DND-41 (cell line): ENCODE measurements at regions not wholly inside any gene's neighbourhood (a gene's known extent, or its start where the extent isn't known, plus 50 kb on each side); places are given as distances from the start of the nearest gene placed in this dataset.

Experiments
- ATAC-seq: fragments of 200-7000 bp; cut with Tn5 transposase; 3 replicates; pipeline ENCODE4 v1.9.1; 2021; ENCODE audit warnings: low read depth; ENCODE audit not compliant: insufficient read depth
- DNase-seq: peaks from one replicate; pipeline ENCODE4 v3.0.0-alpha.2; 2020
- H2AFZ ChIP-seq: 2 replicates; pipeline ENCODE4 v1.6.0; 2012; ENCODE audit warnings: low read depth, low read length
- H3K27ac ChIP-seq: 2 replicates; pipeline ENCODE4 v1.5.1; 2012; ENCODE audit warnings: low read length, inconsistent platforms
- H3K27me3 ChIP-seq: fragments of 200-600 bp; sonication (generic); 2 replicates; pipeline ENCODE4 v1.6.0; 2012; ENCODE audit warnings: low read length, mild to moderate bottlenecking, inconsistent platforms; ENCODE audit not compliant: insufficient read depth, poor library complexity
- H3K36me3 ChIP-seq: 2 replicates; pipeline ENCODE4 v1.5.1; 2012; ENCODE audit warnings: low read length, inconsistent platforms; ENCODE audit not compliant: insufficient read depth
- H3K4me1 ChIP-seq: 2 replicates; pipeline ENCODE4 v1.5.1; 2012; ENCODE audit warnings: mild to moderate bottlenecking, low read length; ENCODE audit not compliant: insufficient read depth
- H3K4me2 ChIP-seq: 2 replicates; pipeline ENCODE4 v1.6.0; 2012; ENCODE audit warnings: mild to moderate bottlenecking, moderate library complexity, low read length, inconsistent platforms; ENCODE audit not compliant: insufficient read depth
- H3K4me3 ChIP-seq, 2 experiments: fragments of 200-600 bp in 1 of 2; shearing (Covaris generic) in 1 of 2; 2 replicates each; pipeline ENCODE4 v1.5.1; 2012 to 2016; ENCODE audit warnings: inconsistent platforms in 2 of 2, low read length in 2 of 2, mild to moderate bottlenecking in 2 of 2, low read depth in 1 of 2, moderate library complexity in 1 of 2
- H3K79me2 ChIP-seq: 2 replicates; pipeline ENCODE4 v1.6.0; 2012; ENCODE audit warnings: low read length, inconsistent platforms; ENCODE audit not compliant: insufficient read depth
- H3K9ac ChIP-seq: 2 replicates; pipeline ENCODE4 v1.6.0; 2012; ENCODE audit warnings: low read depth, mild to moderate bottlenecking, inconsistent platforms, low read length, moderate library complexity
- H3K9me3 ChIP-seq: 2 replicates; pipeline ENCODE4 v1.5.1; 2012; ENCODE audit warnings: low read length, moderate library complexity, mild to moderate bottlenecking, inconsistent platforms; ENCODE audit not compliant: insufficient read depth, severe bottlenecking
- H4K20me1 ChIP-seq: 2 replicates; pipeline ENCODE4 v1.6.0; 2012; ENCODE audit warnings: low read length; ENCODE audit not compliant: insufficient read depth
- CTCF ChIP-seq: IDR thresholded peaks from 2 replicates; pipeline ENCODE4 v1.5.1; 2012; ENCODE audit warnings: borderline replicate concordance, low read length, moderate library complexity, mild to moderate bottlenecking; ENCODE audit not compliant: poor library complexity, severe bottlenecking; ENCODE audit errors: extremely low read depth
- EZH2 ChIP-seq: IDR thresholded peaks from 3 replicates; pipeline ENCODE4 v1.6.1; 2012; ENCODE audit warnings: borderline replicate concordance, low read depth, mild to moderate bottlenecking, moderate library complexity, low read length, inconsistent platforms; ENCODE audit not compliant: severe bottlenecking

GRCh38 chr5:171701100-171701541 lies 84.5 kb upstream of the SMIM23 start:
- no peaks in the 10 kb centered on the region for H3K79me2 ChIP-seq
- TF ChIP-seq CTCF (no peak), EZH2 (no peak)
- ATAC-seq (no peak), DNase-seq (no peak)
- H3K9me3 ChIP-seq: no peaks in the 10 kb centered on the region
- no peak overlapping the region for H3K4me3 ChIP-seq
- H4K20me1 ChIP-seq: no peaks in the 10 kb centered on the region
- H3K36me3 ChIP-seq: no peaks in the 10 kb centered on the region
- H2AFZ ChIP-seq: no peak overlapping the region
- no peaks in the 10 kb centered on the region for H3K4me1 ChIP-seq
- H3K27ac ChIP-seq: no peak overlapping the region
- H3K4me2 ChIP-seq: no peak overlapping the region
- H3K9ac ChIP-seq: no peak overlapping the region
- peaks cover 4% of the 10 kb centered on the region for H3K27me3 ChIP-seq

- H3K9me3 ChIP-seq: no peaks in the 10 kb centered on the region
- no peaks in the 10 kb centered on the region for H3K79me2 ChIP-seq
- H3K27ac ChIP-seq: no peak overlapping the region
- H3K27me3 ChIP-seq: peaks cover 4% of the 10 kb centered on the region
- no peak overlapping the region for H2AFZ ChIP-seq
- H3K36me3 ChIP-seq: no peaks in the 10 kb centered on the region
- no peaks in the 10 kb centered on the region for H4K20me1 ChIP-seq
- TF ChIP-seq CTCF (no peak), EZH2 (no peak)
- no peaks in the 10 kb centered on the region for H3K4me1 ChIP-seq
- no peak overlapping the region for H3K4me2 ChIP-seq
- no peak for ATAC-seq
- no peak overlapping the region for H3K4me3 ChIP-seq
- no peak overlapping the region for H3K9ac ChIP-seq
- DNase-seq: no peak
Measured at GRCh38 chr5:171702135-171702770, 83.4 kb upstream of the SMIM23 start.

GRCh38 chr5:171703146-171703545 lies 82.5 kb upstream of the SMIM23 start:
- no peaks in the 10 kb centered on the region for H3K9me3 ChIP-seq
- no peak overlapping the region for H3K9ac ChIP-seq
- ATAC-seq (no peak), DNase-seq (no peak)
- H3K27me3 ChIP-seq: peaks cover 4% of the 10 kb centered on the region
- H3K79me2 ChIP-seq: no peaks in the 10 kb centered on the region
- no peaks in the 10 kb centered on the region for H3K4me1 ChIP-seq
- TF ChIP-seq CTCF: no peak
- TF ChIP-seq EZH2: no peak
- H3K36me3 ChIP-seq: no peaks in the 10 kb centered on the region
- H3K4me3 ChIP-seq: no peak overlapping the region
- no peak overlapping the region for H2AFZ ChIP-seq
- H3K27ac ChIP-seq: no peak overlapping the region
- no peaks in the 10 kb centered on the region for H4K20me1 ChIP-seq
- no peak overlapping the region for H3K4me2 ChIP-seq

- Histone ChIP-seq H3K9ac (no peak overlapping the region), H2AFZ (no peak overlapping the region), H3K4me3 (no peak overlapping the region), H3K27me3 (peaks cover 3% of the 10 kb centered on the region), H3K36me3 (no peaks in the 10 kb centered on the region), H3K9me3 (no peaks in the 10 kb centered on the region), H3K27ac (no peak overlapping the region), H4K20me1 (no peaks in the 10 kb centered on the region), H3K4me1 (no peaks in the 10 kb centered on the region), H3K79me2 (no peaks in the 10 kb centered on the region), H3K4me2 (no peak overlapping the region)
- DNase-seq: no peak
- no peak for ATAC-seq
- no peak for TF ChIP-seq EZH2
- no peak for TF ChIP-seq CTCF
Measured at GRCh38 chr5:171705036-171705435, 80.6 kb upstream of the SMIM23 start.
